ENCODE measurements at regions not wholly inside any gene's neighbourhood (a gene's known extent, or its start where the extent isn't known, plus 50 kb on each side); places are given as distances from the start of the nearest gene placed in this dataset.

- Histone ChIP-seq H3K4me3 (ENCODE audit: control insufficient read depth in 2 of 3, extremely low read depth in 1 of 3, insufficient read depth in 2 of 3, low read depth in 1 of 3, low read length in 3 of 3) (no peak overlapping the region), H3K9ac (ENCODE audit: control insufficient read depth, extremely low read depth, insufficient read depth, low read length) (no peak overlapping the region), H3K9me3 (ENCODE audit: control insufficient read depth, low read depth, low read length) (no peaks in the 10 kb centered on the region), H3K27ac (ENCODE audit: control insufficient read depth, insufficient read depth, low read length) (no peak overlapping the region), H4K20me1 (ENCODE audit: control insufficient read depth, extremely low read depth, insufficient read depth, low read length) (no peaks in the 10 kb centered on the region), H2AFZ (ENCODE audit: control insufficient read depth, low read length) (no peak overlapping the region), H3K4me1 (ENCODE audit: control insufficient read depth, extremely low read depth, insufficient read depth, low read length) (no peaks in the 10 kb centered on the region), H3K27me3 (ENCODE audit: control insufficient read depth, extremely low read depth, insufficient read depth, low read length) (no peaks in the 10 kb centered on the region), H3K9me1 (ENCODE audit: control insufficient read depth, extremely low read depth, insufficient read depth, low read length) (no peaks in the 10 kb centered on the region), H3K4me2 (ENCODE audit: control insufficient read depth, extremely low read depth, insufficient read depth, low read depth, low read length) (no peak overlapping the region), H3K79me2 (ENCODE audit: control insufficient read depth, insufficient read depth, low read length) (no peaks in the 10 kb centered on the region), H3K36me3 (ENCODE audit: control insufficient read depth in 2 of 2, extremely low read depth in 1 of 2, insufficient read depth in 2 of 2, low read length in 2 of 2) (no peaks in the 10 kb centered on the region)
- FAIRE-seq (no peak), DNase-seq (ENCODE audit: low read depth, low spot score) (no peak)
- dilution Hi-C loops (cut with MboI; ENCODE audit: extremely low pct_ligation_motif_present, low sequenced_read_pairs): no loop called here
- TF ChIP-seq EZH2 (IDR thresholded peaks at IDR 0.05; ENCODE audit: low read length) (no peak), CTCF (optimal IDR thresholded peaks at IDR 0.05 in 1 of 3, IDR thresholded peaks at IDR 0.05 in 1 of 3, conservative IDR thresholded peaks at IDR 0.05 in 1 of 3; ENCODE audit: extremely low read depth in 1 of 3, insufficient read depth in 2 of 3, low read length in 3 of 3) (no peak)
Observed at GRCh38 chr18:7485616-7486015, 81.5 kb upstream of the PTPRM start.

- H2AFZ ChIP-seq (ENCODE audit: control insufficient read depth, low read length): no peak overlapping the region
- no peaks in the 10 kb centered on the region for H3K9me3 ChIP-seq (ENCODE audit: control insufficient read depth, low read depth, low read length)
- H3K4me3 ChIP-seq (ENCODE audit: control insufficient read depth in 2 of 3, extremely low read depth in 1 of 3, insufficient read depth in 2 of 3, low read depth in 1 of 3, low read length in 3 of 3): no peak overlapping the region
- TF ChIP-seq EZH2 (IDR thresholded peaks at IDR 0.05; ENCODE audit: low read length): no peak
- TF ChIP-seq CTCF (optimal IDR thresholded peaks at IDR 0.05 in 1 of 3, IDR thresholded peaks at IDR 0.05 in 1 of 3, conservative IDR thresholded peaks at IDR 0.05 in 1 of 3; ENCODE audit: extremely low read depth in 1 of 3, insufficient read depth in 2 of 3, low read length in 3 of 3): peak in 1 of 3 experiments; percentile 19
- DNase-seq (ENCODE audit: low read depth, low spot score): no peak
- H3K4me2 ChIP-seq (ENCODE audit: control insufficient read depth, extremely low read depth, insufficient read depth, low read depth, low read length): no peak overlapping the region
- no peaks in the 10 kb centered on the region for H3K4me1 ChIP-seq (ENCODE audit: control insufficient read depth, extremely low read depth, insufficient read depth, low read length)
- no peaks in the 10 kb centered on the region for H3K27me3 ChIP-seq (ENCODE audit: control insufficient read depth, extremely low read depth, insufficient read depth, low read length)
- dilution Hi-C loops (cut with MboI; ENCODE audit: extremely low pct_ligation_motif_present, low sequenced_read_pairs): no loop called here
- H3K9me1 ChIP-seq (ENCODE audit: control insufficient read depth, extremely low read depth, insufficient read depth, low read length): no peaks in the 10 kb centered on the region
- H3K9ac ChIP-seq (ENCODE audit: control insufficient read depth, extremely low read depth, insufficient read depth, low read length): no peak overlapping the region
- H3K79me2 ChIP-seq (ENCODE audit: control insufficient read depth, insufficient read depth, low read length): no peaks in the 10 kb centered on the region
- no peaks in the 10 kb centered on the region for H3K36me3 ChIP-seq (ENCODE audit: control insufficient read depth in 2 of 2, extremely low read depth in 1 of 2, insufficient read depth in 2 of 2, low read length in 2 of 2)
- H3K27ac ChIP-seq (ENCODE audit: control insufficient read depth, insufficient read depth, low read length): no peak overlapping the region
- no peak for FAIRE-seq
- no peaks in the 10 kb centered on the region for H4K20me1 ChIP-seq (ENCODE audit: control insufficient read depth, extremely low read depth, insufficient read depth, low read length)
Observed at GRCh38 chr18:7488571-7488970, 78.5 kb upstream of the PTPRM start.

Measured in keratinocyte (primary cell).